A549 (cell line): ENCODE measurements at regions not wholly inside any gene's neighbourhood (a gene's known extent, or its start where the extent isn't known, plus 50 kb on each side); places are given as distances from the start of the nearest gene placed in this dataset.
A peak's percentile ranks its signal among the peaks of the same experiment; 100 is the strongest.

Experiments used
- ATAC-seq, 2 experiments: fragments of 200-7000 bp in 1 of 2; fragments of >200 bp in 1 of 2; cut with Nextera tagmentation in 1 of 2; cut with Tn5 transposase in 1 of 2; 3 replicates each; pipeline versions ENCODE4 v1.8.0 to v1.9.1; 2018 to 2020; ENCODE audit warnings: mild to moderate bottlenecking in 1 of 2, moderate library complexity in 1 of 2
- CTCF ChIA-PET: fragments of 300-600 bp; sonication (Branson Sonifier 250); formaldehyde crosslinking; extraction: SDS; loops from one replicate; lab custom pipeline; 2021; ENCODE audit warnings: antibody characterized with exemption, inconsistent platforms; lab: Yijun Ruan, JAX
- POLR2A ChIA-PET: fragments of 350-600 bp; formaldehyde crosslinking; extraction: SDS; loops from one replicate; lab custom pipeline; 2021; ENCODE audit warnings: antibody characterized with exemption, inconsistent platforms; lab: Yijun Ruan, JAX
- DNase-seq, 2 experiments: peaks; one replicate each; pipeline versions ENCODE4 v3.0.0 to v3.0.0-alpha.2; 2011 to 2016; ENCODE audit warnings: low read depth in 1 of 2, low spot score in 1 of 2
- FAIRE-seq: peaks from 2 replicates; lab custom pipeline; 2011; peaks lifted over from hg19 to GRCh38; lab: Jason Lieb, UNC
- H3K27ac ChIP-seq, 2 experiments: fragments of >200 bp; sonication (Bioruptor Twin); formaldehyde crosslinking; 3 replicates each; pipeline ENCODE4 v1.5.1; 2016 to 2017
- H3K4me1 ChIP-seq: fragments of >200 bp; sonication (Bioruptor Twin); formaldehyde crosslinking; 3 replicates; pipeline ENCODE4 v1.6.1; 2016
- H3K4me2 ChIP-seq: fragments of >200 bp; sonication (Bioruptor Twin); formaldehyde crosslinking; 3 replicates; pipeline ENCODE4 v1.6.1; 2016
- H3K4me3 ChIP-seq: fragments of >200 bp; sonication (Bioruptor Twin); formaldehyde crosslinking; 3 replicates; pipeline ENCODE4 v1.5.1; 2016
- H3K9me3 ChIP-seq: fragments of >200 bp; sonication (Bioruptor Twin); formaldehyde crosslinking; 3 replicates; pipeline ENCODE4 v1.6.1; 2016
- ESRRA ChIP-seq: fragments of 150-350 bp; IDR thresholded peaks from 2 replicates; pipeline ENCODE4 v1.6.1; 2014; ENCODE audit warnings: mild to moderate bottlenecking, low read length, borderline replicate concordance
- FOXS1 ChIP-seq: fragments of 250-450 bp; sonication (Bioruptor Pico); IDR thresholded peaks from 2 replicates; pipeline ENCODE4 v1.5.0; 2020; ENCODE audit warnings: mild to moderate bottlenecking, moderate library complexity
- HEYL ChIP-seq: fragments of 250-450 bp; sonication (Bioruptor Pico); IDR thresholded peaks from 2 replicates; pipeline ENCODE4 v1.8.0; 2021; ENCODE audit warnings: mild to moderate bottlenecking, moderate library complexity
- HOXB13 ChIP-seq: fragments of 250-450 bp; sonication (Bioruptor Pico); IDR thresholded peaks from 2 replicates; pipeline ENCODE4 v1.5.0; 2020; ENCODE audit warnings: low read depth, mild to moderate bottlenecking, moderate library complexity
- HOXB5 ChIP-seq: fragments of 250-450 bp; sonication (Bioruptor Pico); IDR thresholded peaks from 2 replicates; pipeline ENCODE4 v1.5.0; 2020; ENCODE audit warnings: mild to moderate bottlenecking, moderate library complexity
- KDM5A ChIP-seq: fragments of 200-600 bp; sonication (generic); IDR thresholded peaks from 2 replicates; pipeline ENCODE4 v1.6.1; 2016; ENCODE audit warnings: antibody characterized with exemption, mild to moderate bottlenecking
- NPAS2 ChIP-seq: fragments of 250-450 bp; sonication (Bioruptor Pico); IDR thresholded peaks from 2 replicates; pipeline ENCODE4 v1.8.0; 2022; ENCODE audit warnings: mild to moderate bottlenecking, moderate library complexity, borderline replicate concordance
- RAD21 ChIP-seq, 2 experiments: fragments of >200 bp in 1 of 2; sonication (Bioruptor Twin) in 1 of 2; formaldehyde crosslinking in 1 of 2; IDR thresholded peaks in 1 of 2; conservative IDR thresholded peaks in 1 of 2; 2 replicates in 1 of 2; 3 replicates in 1 of 2; pipeline ENCODE4 v1.6.1; 2012 to 2018; ENCODE audit warnings: inconsistent platforms in 1 of 2
- RARB ChIP-seq: fragments of 250-450 bp; sonication (Bioruptor Pico); IDR thresholded peaks from 2 replicates; pipeline ENCODE4 v1.8.0; 2021; ENCODE audit warnings: mild to moderate bottlenecking, moderate library complexity
- SMC3 ChIP-seq: fragments of >200 bp; sonication (Bioruptor Twin); formaldehyde crosslinking; IDR thresholded peaks from 3 replicates; pipeline ENCODE4 v1.6.1; 2018; ENCODE audit warnings: inconsistent platforms
- SREBF2 ChIP-seq: fragments of 450-650 bp; IDR thresholded peaks from 2 replicates; pipeline ENCODE4 v1.6.1; 2014; ENCODE audit warnings: mild to moderate bottlenecking, moderate library complexity
- ZC3H11A ChIP-seq: fragments of 450-650 bp; IDR thresholded peaks from 2 replicates; pipeline ENCODE4 v1.6.1; 2014; ENCODE audit warnings: antibody characterized with exemption, mild to moderate bottlenecking
- ZSCAN20 ChIP-seq: fragments of 250-450 bp; sonication (Bioruptor Pico); IDR thresholded peaks from 2 replicates; pipeline ENCODE4 v1.8.0; 2022; ENCODE audit warnings: mild to moderate bottlenecking, moderate library complexity
- WGBS: methylation state at CpG from one replicate; pipeline ENCODE4 v1.1.6; 2017; ENCODE audit errors: missing lambda C conversion rate; 5-methylcytosine and 5-hydroxymethylcytosine counted together
- TF ChIP-seq, protein P1 (sequence below): fragments of >200 bp; sonication (Bioruptor Twin); formaldehyde crosslinking; IDR thresholded peaks from 3 replicates; pipeline ENCODE4 v1.5.1; 2016
- TF ChIP-seq, protein P2 (sequence below): fragments of 150-350 bp; IDR thresholded peaks from 2 replicates; pipeline ENCODE4 v1.6.1; 2014; ENCODE audit warnings: low read depth, mild to moderate bottlenecking, low read length
- TF ChIP-seq, protein P3 (sequence below): IDR thresholded peaks from 2 replicates; pipeline ENCODE4 v1.6.1; 2012; ENCODE audit warnings: low read depth, borderline replicate concordance
- TF ChIP-seq, protein P4 (sequence below): IDR thresholded peaks from 2 replicates; pipeline ENCODE4 v1.6.1; 2012

DNA sequence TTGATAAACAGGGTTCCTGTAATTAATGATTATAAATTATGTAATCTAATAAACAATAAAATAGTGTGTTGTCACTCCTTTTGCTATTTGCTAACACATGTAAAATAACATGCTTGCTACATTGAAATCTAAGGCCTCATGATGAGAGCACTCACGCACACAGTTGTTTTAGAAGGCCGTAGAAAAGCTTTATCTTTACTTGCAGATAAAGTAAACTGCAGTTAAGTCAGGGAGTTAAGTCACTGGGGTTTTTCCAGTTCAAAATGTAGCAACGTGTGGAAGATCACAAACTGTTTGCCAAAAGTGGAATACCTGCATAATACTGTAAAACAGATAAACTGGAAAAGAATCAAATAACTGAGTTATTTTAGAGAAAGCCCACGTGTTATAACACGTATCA, 187.3 kb upstream of the PACRGL start:
- FAIRE-seq (no peak), ATAC-seq (no peak), DNase-seq (no peak)
- Histone ChIP-seq H3K9me3 (no peaks in the 10 kb centered on the region), H3K4me3 (no peak overlapping the region), H3K4me2 (no peak overlapping the region), H3K27ac (no peak overlapping the region), H3K4me1 (no peaks in the 10 kb centered on the region)
- 31% methylated on average over 5 of the region's 5 CpGs for WGBS
- CTCF ChIA-PET = no interaction called here
- TF ChIP-seq FOXS1 (CRISPR knock-in tag) (no peak), RAD21 (conservative IDR thresholded peaks at IDR 0.05 in 1 of 2, IDR thresholded peaks at IDR 0.05 in 1 of 2) (no peak), HOXB13 (CRISPR knock-in tag) (no peak), KDM5A (no peak), HOXB5 (CRISPR knock-in tag) (no peak), ESRRA (no peak), ZSCAN20 (CRISPR knock-in tag) (no peak), HEYL (CRISPR knock-in tag) (no peak), RARB (CRISPR knock-in tag) (no peak), SREBF2 (no peak), NPAS2 (CRISPR knock-in tag) (no peak), SMC3 (no peak)
- TF ChIP-seq, protein P1, sequence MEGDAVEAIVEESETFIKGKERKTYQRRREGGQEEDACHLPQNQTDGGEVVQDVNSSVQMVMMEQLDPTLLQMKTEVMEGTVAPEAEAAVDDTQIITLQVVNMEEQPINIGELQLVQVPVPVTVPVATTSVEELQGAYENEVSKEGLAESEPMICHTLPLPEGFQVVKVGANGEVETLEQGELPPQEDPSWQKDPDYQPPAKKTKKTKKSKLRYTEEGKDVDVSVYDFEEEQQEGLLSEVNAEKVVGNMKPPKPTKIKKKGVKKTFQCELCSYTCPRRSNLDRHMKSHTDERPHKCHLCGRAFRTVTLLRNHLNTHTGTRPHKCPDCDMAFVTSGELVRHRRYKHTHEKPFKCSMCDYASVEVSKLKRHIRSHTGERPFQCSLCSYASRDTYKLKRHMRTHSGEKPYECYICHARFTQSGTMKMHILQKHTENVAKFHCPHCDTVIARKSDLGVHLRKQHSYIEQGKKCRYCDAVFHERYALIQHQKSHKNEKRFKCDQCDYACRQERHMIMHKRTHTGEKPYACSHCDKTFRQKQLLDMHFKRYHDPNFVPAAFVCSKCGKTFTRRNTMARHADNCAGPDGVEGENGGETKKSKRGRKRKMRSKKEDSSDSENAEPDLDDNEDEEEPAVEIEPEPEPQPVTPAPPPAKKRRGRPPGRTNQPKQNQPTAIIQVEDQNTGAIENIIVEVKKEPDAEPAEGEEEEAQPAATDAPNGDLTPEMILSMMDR = no peak
- POLR2A ChIA-PET = no interaction called here

DNA sequence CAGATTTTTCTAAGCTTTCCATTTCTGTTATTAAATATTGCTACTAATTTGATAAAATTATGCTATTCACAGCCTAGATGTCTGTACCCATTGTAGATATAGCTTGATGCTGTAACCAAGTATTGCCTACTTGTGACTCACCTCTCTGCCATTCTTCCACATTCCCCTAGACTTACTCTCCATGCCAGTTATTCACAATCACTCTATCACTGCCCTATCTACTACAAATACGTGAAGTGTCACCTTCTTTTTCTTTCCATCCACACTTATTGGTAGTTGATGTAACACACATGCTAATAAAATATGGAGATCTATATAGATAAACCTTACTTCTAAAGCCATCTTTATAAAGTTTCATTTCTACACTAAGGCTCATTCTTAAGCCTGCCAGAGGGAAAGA, 179.4 kb upstream of the PACRGL start:
- H3K4me3 ChIP-seq = no peak overlapping the region
- H3K9me3 ChIP-seq = no peaks in the 10 kb centered on the region
- ATAC-seq (peak in 1 of 2 experiments; percentile 68; a peak in 1 of 6 replicates), FAIRE-seq (no peak), DNase-seq (no peak)
- H3K27ac ChIP-seq = no peak overlapping the region
- CTCF ChIA-PET = no interaction called here
- POLR2A ChIA-PET = no interaction called here
- no peak overlapping the region for H3K4me2 ChIP-seq
- no peaks in the 10 kb centered on the region for H3K4me1 ChIP-seq
- 6% methylated on average over 1 of the region's 1 CpG for WGBS
- TF ChIP-seq RAD21 (conservative IDR thresholded peaks at IDR 0.05 in 1 of 2, IDR thresholded peaks at IDR 0.05 in 1 of 2) = no peak

DNA sequence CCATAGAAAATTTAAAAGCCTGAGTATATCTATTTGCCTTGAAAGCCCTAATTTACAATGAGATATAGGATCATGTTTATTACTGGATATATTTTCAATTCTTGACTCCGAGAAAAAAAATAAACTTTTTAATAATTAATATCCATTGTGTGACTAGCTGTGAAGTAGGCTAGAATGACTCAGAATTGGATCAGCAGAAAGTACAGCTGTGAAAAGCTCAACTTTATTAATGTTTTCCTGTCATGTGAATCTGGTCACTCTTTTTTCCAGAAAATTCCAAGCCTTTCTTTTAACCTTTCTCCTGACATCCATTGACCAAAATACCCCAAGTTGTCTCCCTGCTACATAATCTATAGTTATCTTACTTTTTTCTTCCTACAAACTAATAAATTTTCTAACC, 171.8 kb upstream of the PACRGL start:
- POLR2A ChIA-PET = no interaction called here
- ATAC-seq (no peak), DNase-seq (no peak), FAIRE-seq (no peak)
- no peak overlapping the region for H3K4me2 ChIP-seq
- CTCF ChIA-PET = no interaction called here
- WGBS = 0% methylated on average over 1 of the region's 1 CpG
- H3K4me1 ChIP-seq = no peaks in the 10 kb centered on the region
- TF ChIP-seq ZC3H11A (no peak), ZSCAN20 (CRISPR knock-in tag) (no peak), ESRRA (no peak)
- TF ChIP-seq, protein P2, sequence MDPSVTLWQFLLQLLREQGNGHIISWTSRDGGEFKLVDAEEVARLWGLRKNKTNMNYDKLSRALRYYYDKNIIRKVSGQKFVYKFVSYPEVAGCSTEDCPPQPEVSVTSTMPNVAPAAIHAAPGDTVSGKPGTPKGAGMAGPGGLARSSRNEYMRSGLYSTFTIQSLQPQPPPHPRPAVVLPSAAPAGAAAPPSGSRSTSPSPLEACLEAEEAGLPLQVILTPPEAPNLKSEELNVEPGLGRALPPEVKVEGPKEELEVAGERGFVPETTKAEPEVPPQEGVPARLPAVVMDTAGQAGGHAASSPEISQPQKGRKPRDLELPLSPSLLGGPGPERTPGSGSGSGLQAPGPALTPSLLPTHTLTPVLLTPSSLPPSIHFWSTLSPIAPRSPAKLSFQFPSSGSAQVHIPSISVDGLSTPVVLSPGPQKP = no peak
- TF ChIP-seq, protein P3, sequence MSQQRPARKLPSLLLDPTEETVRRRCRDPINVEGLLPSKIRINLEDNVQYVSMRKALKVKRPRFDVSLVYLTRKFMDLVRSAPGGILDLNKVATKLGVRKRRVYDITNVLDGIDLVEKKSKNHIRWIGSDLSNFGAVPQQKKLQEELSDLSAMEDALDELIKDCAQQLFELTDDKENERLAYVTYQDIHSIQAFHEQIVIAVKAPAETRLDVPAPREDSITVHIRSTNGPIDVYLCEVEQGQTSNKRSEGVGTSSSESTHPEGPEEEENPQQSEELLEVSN = no peak
- TF ChIP-seq, protein P4, sequence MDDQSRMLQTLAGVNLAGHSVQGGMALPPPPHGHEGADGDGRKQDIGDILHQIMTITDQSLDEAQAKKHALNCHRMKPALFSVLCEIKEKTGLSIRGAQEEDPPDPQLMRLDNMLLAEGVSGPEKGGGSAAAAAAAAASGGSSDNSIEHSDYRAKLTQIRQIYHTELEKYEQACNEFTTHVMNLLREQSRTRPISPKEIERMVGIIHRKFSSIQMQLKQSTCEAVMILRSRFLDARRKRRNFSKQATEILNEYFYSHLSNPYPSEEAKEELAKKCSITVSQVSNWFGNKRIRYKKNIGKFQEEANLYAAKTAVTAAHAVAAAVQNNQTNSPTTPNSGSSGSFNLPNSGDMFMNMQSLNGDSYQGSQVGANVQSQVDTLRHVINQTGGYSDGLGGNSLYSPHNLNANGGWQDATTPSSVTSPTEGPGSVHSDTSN = no peak
- H3K27ac ChIP-seq = no peak overlapping the region
- H3K4me3 ChIP-seq = no peak overlapping the region
- no peaks in the 10 kb centered on the region for H3K9me3 ChIP-seq
